GF-D8 (cell line): ENCODE measurements at regions not wholly inside any gene's neighbourhood (a gene's known extent, or its start where the extent isn't known, plus 50 kb on each side); places are given as distances from the start of the nearest gene placed in this dataset.
"Not testable (repeated sequence)": the region's sequence is repeated elsewhere in the genome, so short reads cannot be mapped to it uniquely, and the experiment has no call there.

ENCODE experiments used
- DNase-seq: peaks from one replicate; lab custom pipeline; 2025; lab: John Stamatoyannopoulos, UW

- no peak for DNase-seq
Measured at GRCh38 chr6:80633412-80633811, 526.9 kb downstream of the BCKDHB start.

DNA sequence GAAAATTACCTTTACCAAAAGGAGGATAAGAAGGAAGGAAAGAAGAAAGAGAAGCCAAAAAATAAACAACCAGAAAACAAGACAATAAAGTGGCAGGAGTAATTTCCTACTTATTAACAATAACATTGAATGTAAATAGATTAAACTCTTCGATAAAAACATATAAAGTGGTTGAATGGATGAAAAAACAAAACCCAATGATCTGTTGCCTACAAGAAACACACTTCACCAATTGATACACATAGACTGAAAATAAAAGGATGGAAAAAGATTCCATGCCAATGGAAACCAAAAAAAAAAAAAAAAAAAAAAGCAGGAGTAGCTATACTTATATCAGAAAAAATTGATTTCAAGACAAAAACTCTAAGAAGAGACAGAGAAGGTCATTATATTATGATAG is 518.9 kb downstream of the BCKDHB start:
- no peak for DNase-seq

DNA sequence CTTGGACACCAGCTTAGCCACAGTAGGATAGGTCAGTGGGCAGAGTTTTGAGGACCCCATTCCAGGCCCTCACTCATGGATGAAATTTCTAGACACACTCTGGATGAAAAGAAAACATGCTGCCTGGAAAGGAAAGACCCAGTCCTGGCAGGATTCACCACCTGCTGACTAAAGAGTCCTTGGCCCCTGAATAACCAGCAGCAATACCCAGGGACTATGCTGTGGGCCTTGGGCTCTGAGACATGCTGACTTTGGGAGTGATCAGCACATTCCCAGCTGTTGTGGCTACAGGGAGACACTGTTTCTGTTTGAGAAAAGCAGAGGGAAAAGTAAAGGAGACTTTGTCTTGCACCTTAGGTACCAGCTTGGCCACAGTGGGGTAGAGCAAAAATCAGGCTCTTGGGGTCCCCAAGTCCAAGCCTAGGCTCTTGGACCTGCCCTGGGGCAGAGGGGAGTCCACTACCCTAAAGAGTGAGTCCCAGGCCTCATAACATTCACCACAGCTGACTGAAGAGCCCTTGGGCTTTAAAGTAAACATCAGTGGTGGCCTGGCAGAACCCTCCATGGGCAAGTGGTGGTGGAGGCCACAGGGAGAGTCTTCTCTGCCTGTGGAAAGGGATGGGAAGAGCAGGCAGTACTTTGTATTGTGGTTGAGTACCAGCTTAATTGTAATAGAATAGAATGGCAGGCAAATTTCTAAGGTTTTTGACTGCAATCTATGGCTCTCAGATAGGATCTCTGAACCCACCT is 516.8 kb downstream of the BCKDHB start:
- no peak for DNase-seq

DNA sequence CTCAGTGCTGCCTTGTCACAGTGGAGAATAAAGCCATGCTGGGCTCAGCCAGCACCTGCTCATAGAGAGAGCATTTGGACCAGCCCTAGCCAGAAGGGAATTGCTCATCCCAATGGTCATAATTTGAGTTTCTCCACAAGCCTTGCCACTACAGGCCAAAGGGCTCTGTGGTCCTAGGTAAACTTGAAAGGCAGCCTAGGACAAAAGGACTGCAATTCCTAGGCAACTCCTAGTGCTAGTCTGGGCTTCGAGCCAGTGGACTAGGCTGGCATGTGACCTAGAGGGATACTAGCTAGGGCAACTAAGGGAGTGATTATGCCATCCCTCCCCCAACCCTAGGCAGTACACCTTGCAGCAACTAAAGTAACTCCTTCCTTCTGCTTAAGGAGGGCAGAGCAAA is 516.2 kb downstream of the BCKDHB start:
- DNase-seq: no peak

GRCh38 chr6:80618953-80619352 is 512.5 kb downstream of the BCKDHB start:
- no peak for DNase-seq

DNA sequence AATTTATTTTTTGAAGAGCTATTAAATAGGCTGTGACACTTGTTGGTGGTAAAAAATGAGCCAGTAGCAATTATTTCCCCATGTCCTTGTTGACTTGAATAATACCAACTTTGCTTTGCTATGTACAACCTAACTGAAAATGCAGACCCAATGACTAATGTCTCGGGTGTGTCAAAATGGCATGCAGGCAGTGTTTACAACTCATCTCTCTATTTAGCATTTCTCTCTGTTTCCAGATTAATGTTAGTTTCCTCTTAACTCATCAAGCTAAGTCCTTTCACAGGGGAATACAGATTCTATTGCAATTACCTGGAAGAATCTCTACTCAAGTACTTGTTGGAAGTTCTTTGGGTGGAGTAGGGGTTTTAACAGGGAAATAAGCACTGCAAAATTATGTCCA is 504.4 kb downstream of the BCKDHB start:
- no peak for DNase-seq

DNA sequence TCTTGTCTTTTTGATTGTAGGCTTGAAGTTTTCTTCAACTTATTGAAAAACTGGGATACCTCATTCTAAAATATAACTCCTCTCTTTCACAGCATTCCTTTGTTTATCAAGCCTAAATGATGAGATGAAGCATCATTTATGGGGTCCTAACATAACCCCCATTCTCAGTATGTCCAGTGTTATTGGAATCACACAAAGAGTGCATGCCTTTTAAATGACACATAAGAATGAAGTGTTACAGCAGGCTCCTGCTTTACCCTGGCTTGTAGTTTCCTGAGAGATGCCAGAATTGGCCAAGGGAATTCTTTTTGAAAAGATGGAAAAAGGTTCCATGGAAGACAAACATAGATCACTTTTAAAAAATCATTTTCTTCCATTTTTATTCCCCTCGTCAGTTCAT is 502.4 kb downstream of the BCKDHB start:
- no peak for DNase-seq

GRCh38 chr6:80607811-80608391 is 501.4 kb downstream of the BCKDHB start:
- no peak for DNase-seq

DNA sequence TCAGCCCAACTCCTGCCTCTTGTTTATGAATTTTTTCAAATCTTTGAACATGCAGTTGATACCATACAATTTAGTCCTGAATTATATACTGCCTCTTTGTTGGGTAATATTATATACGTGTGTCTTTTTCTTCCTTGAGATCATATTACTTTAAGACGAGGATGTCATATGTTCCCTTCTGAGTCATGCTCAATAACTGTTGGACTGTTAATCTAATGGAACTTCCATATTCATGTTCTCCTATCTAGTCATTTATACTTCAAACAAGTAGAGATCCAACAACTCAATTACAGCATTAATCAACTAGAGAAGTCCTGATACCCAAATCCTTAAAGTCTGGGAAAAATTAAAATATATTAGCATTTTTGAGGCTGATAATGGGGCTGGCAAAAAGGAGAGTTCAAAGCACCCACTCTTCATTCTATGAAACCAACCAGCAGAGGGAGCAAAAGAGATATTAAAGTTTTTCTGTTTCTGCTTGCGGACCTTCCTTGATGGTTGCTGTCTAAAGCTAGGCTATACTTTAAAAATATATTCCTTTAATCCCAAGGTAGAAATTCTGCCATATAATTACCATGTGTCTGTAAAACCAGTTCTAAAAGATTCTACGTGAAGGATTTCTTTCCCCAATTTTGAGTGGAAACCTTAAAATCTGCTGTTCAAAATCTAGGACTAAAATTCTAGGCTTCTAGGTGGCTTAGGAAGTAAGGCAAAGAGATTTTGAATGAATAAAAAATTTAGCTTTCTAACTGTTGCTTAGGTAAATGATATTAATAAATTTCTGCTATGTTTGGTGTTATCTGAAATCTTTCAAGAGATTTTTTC is 498.9 kb downstream of the BCKDHB start:
- DNase-seq: no peak

DNA sequence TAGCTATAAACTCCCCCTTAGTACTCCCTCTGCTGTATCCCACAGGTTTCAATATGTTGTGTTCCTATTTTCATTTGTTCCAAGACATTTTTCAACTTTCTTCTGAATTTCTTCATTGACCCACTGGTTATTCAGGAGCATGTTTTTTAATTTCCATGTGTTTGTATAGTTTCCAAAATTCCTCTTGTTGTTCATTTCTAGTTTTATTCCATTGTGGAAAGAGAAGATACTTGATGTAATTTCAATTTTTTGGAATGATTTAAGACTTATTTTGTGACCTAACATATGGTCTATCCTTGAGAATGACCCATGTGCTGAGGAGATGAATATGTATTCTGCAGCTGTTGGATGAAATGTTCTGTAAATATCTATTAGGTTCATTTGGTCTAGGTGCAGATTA is 497.2 kb downstream of the BCKDHB start:
- DNase-seq: no peak

- no peak for DNase-seq
Measured at GRCh38 chr6:80594461-80594860, 488.0 kb downstream of the BCKDHB start.

DNA sequence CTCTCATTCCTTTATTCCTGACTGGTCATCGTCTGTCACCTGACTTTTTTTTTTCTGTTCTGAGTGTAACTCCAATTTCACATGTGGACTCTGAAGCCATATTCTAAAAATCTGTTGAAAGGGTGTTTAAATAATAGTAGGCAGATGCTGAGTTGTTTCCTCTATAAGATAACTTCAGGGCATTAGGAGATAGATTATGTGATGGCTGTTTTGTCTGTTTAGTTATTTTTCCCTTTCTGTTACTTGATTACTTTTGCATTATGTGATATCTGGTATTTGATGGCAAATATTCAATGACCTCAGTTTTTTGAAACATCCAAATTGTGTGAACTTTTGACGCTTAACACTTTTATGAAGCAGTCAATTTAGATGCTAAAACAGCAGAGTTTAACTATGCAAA is 486.0 kb downstream of the BCKDHB start:
- no peak for DNase-seq

DNA sequence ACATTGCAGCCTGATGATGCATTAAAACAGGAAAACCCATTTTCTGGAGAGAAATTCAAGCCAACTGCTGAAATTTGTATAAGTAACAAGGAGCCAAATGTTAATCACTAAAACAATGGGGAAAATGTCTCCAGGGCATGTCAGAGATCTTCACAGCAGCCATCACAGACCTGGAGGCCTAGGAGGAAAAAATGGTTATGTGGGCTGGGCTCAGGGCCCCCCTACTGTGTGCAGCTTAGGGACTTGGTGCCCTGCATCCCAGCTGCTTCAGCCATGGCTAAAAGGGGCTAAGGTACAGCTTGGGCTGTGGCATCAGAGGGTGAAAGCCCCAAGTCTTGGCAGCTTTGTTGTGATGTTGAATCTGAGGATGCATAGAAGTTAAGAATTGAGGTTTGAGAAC is 479.8 kb downstream of the BCKDHB start:
- DNase-seq: no peak

- no peak for DNase-seq
Measured at GRCh38 chr6:80579391-80580023, 473.0 kb downstream of the BCKDHB start.

GRCh38 chr6:80573320-80573719 is 466.8 kb downstream of the BCKDHB start:
- DNase-seq: not testable (repeated sequence)

DNA sequence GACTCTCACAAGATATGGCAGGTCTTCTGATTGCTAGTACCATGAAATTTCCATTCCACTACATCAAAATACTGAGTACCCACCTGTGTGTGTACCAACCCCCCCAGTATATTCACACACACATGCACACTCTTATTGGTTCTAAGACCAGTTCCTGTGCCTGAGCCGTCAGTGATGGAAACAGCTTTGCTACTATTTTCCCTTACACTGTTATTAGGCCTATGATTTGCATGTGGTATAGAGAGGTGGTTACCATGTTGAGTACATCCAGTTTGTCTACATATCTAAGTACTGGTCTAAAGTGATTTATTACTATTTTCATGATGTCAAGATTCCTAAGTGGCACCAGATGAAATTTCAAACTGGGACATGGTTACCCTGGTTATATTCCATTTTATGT is 459.9 kb downstream of the BCKDHB start:
- no peak for DNase-seq

DNA sequence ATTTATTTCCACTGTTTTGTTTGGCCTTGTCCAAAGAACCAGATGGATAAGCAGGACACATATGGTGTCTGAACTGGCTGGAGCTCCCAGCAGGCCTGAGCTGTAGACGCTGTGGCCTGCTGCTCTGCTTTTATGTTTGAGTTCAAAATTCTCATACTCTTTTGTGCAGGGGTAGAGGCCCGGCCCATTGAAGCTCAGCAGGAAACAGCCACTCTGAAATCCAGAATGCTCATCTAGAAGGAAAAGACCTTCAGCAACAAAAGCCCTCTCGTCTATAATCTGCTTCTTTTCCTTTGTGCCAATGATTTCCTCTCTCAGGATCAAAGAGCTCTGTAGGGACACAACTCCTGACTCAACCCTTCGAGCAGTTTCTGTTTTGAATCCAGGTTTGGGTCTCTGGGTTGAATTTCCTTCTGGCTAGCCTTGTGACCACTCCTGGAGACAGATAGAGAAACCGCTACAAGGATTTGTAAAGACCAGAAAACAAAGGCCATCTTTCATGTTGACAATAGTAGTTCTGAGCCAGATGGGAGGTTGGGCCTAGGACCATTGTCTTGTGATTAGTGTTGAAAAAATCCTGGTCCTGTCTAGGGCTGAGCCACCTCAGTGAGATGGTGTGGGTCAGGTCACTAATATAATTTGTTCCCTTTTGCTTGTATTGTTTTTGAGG is 446.7 kb downstream of the BCKDHB start:
- DNase-seq: no peak

GRCh38 chr6:80550748-80551147 is 444.3 kb downstream of the BCKDHB start:
- no peak for DNase-seq

DNA sequence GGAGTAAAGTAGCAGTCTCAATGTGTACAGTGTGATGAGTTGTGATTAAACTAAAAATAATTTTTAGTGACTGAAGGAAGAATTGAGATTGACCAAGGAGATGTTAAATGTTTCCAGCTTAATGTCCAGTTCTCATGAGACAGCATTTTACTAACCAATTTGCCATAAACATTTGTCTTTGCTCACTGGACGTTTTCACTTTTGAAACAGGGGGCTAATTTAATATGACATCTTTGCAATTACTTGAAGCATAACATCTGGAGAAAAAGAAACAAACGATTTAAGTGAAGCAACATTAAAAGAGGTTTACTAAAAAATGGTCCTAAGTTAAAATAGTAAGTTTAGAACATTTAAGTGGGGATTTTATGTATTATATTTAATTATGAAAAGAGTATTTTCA is 443.8 kb downstream of the BCKDHB start:
- no peak for DNase-seq

GRCh38 chr6:80548532-80548931 is 442.1 kb downstream of the BCKDHB start:
- DNase-seq: no peak

DNA sequence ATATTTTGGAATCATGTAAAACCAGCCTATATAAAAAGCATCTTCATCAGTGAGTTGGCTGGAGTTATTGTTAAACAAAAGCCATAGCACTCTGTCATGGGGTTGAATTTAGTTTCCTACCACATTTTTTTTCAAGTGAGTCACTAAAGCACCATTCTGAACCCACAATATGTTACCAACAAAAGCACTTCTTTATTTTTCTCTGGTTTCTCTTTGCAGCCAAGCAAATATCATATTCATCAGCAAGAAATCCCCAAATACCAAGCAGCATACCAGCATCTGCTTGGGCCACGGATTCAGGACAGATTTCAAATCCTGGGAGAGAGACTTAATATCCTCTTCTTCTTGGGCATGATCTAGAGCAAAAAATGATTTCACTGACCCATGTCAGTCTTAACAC is 441.4 kb downstream of the BCKDHB start:
- DNase-seq: no peak
